Epithelial cell of esophagus (primary cell): ENCODE measurements at regions not wholly inside any gene's neighbourhood (a gene's known extent, or its start where the extent isn't known, plus 50 kb on each side); places are given as distances from the start of the nearest gene placed in this dataset.

ENCODE experiments used
- DNase-seq: peaks from one replicate; pipeline ENCODE4 v3.0.0; 2010; ENCODE audit warnings: low read depth
- H3K4me3 ChIP-seq: 2 replicates; pipeline ENCODE4 v1.5.1; 2011; ENCODE audit warnings: mild to moderate bottlenecking, low read length, control low read depth
- CTCF ChIP-seq: IDR thresholded peaks from 2 replicates; pipeline ENCODE4 v1.5.1; 2011; ENCODE audit warnings: low read depth, mild to moderate bottlenecking, low read length, control low read depth, inconsistent platforms; ENCODE audit not compliant: insufficient read depth; ENCODE audit errors: missing control alignments

- no peak overlapping the region for H3K4me3 ChIP-seq
- TF ChIP-seq CTCF = no peak
- peak; percentile 70 for DNase-seq
These were observed 71.3 kb upstream of the UBE2E1 start for GRCh38 chr3:23734481-23734880.

GRCh38 chr3:23735062-23735461 lies 70.7 kb upstream of the UBE2E1 start:
- no peak for TF ChIP-seq CTCF
- no peak for DNase-seq
- H3K4me3 ChIP-seq = no peak overlapping the region

GRCh38 chr3:23735535-23736326 lies 70.0 kb upstream of the UBE2E1 start:
- no peak for TF ChIP-seq CTCF
- no peak for DNase-seq
- no peak overlapping the region for H3K4me3 ChIP-seq

- DNase-seq = peak; percentile 78
- no peak overlapping the region for H3K4me3 ChIP-seq
- no peak for TF ChIP-seq CTCF
These were observed 66.8 kb upstream of the UBE2E1 start for GRCh38 chr3:23738944-23739343.

GRCh38 chr3:23739536-23739935 lies 66.2 kb upstream of the UBE2E1 start:
- no peak for TF ChIP-seq CTCF
- H3K4me3 ChIP-seq = no peak overlapping the region

GRCh38 chr3:23740517-23740965 lies 65.2 kb upstream of the UBE2E1 start:
- DNase-seq = peak; percentile 82
- no peak for TF ChIP-seq CTCF
- H3K4me3 ChIP-seq = no peak overlapping the region

More at GRCh38 chr3:23739536-23739935, 66.2 kb upstream of the UBE2E1 start:
- no peak for DNase-seq

GRCh38 chr3:23741036-23741706 lies 64.6 kb upstream of the UBE2E1 start:
- no peak for TF ChIP-seq CTCF
- H3K4me3 ChIP-seq = no peak overlapping the region
- DNase-seq = peak; percentile 99
